OCI-LY7 (cell line): ENCODE measurements at regions not wholly inside any gene's neighbourhood (a gene's known extent, or its start where the extent isn't known, plus 50 kb on each side); places are given as distances from the start of the nearest gene placed in this dataset.

Experiments used
- BruUV-seq: library from RNA; stranded (reverse); fragments of 400-500 nt; replicated peaks from 2 replicates; lab custom pipeline; 2021; lab: Mats Ljungman, UMichigan
- CTCF ChIA-PET: fragments of 300-600 bp; sonication (Branson Sonifier 250); formaldehyde crosslinking; loops from one replicate; lab custom pipeline; 2022; ENCODE audit warnings: antibody characterized with exemption; ENCODE audit not compliant: unreplicated experiment; lab: Charles Lee
- POLR2A ChIA-PET: fragments of 300-600 bp; sonication (Branson Sonifier 250); formaldehyde crosslinking; loops from one replicate; lab custom pipeline; 2022; ENCODE audit warnings: antibody characterized with exemption; lab: Charles Lee
- DNase-seq: peaks from one replicate; pipeline ENCODE4 v3.0.0-alpha.2; 2015; ENCODE audit warnings: low spot score
- H2AFZ ChIP-seq: fragments of 200-600 bp; sonication (generic), shearing (Covaris generic); 2 replicates; pipeline ENCODE4 v1.6.1; 2014; ENCODE audit warnings: mild to moderate bottlenecking, antibody characterized with exemption, low read length, moderate library complexity
- H3K27ac ChIP-seq: fragments of 200-600 bp; sonication (generic); 2 replicates; pipeline ENCODE4 v1.5.1; 2014; ENCODE audit warnings: mixed run types, low read depth, mild to moderate bottlenecking, moderate library complexity, low read length, inconsistent platforms; ENCODE audit not compliant: poor library complexity, severe bottlenecking
- H3K36me3 ChIP-seq: fragments of 200-600 bp; sonication (generic); 2 replicates; pipeline ENCODE4 v1.6.1; 2014; ENCODE audit warnings: mild to moderate bottlenecking, antibody characterized with exemption, low read length, moderate library complexity, mixed read lengths; ENCODE audit not compliant: insufficient read depth
- H3K4me1 ChIP-seq: fragments of 200-600 bp; sonication (generic); 2 replicates; pipeline ENCODE4 v1.5.1; 2014; ENCODE audit warnings: mild to moderate bottlenecking, low read length; ENCODE audit not compliant: insufficient read depth, poor library complexity, severe bottlenecking
- H3K4me2 ChIP-seq: fragments of 200-600 bp; sonication (generic); 2 replicates; pipeline ENCODE4 v1.6.1; 2014; ENCODE audit warnings: mild to moderate bottlenecking, low read length
- H3K4me3 ChIP-seq: fragments of 200-600 bp; sonication (generic); 2 replicates; pipeline ENCODE4 v1.5.1; 2014; ENCODE audit warnings: mild to moderate bottlenecking, low read depth, low read length; ENCODE audit not compliant: poor library complexity, severe bottlenecking
- H3K79me2 ChIP-seq: fragments of 200-600 bp; sonication (generic); 2 replicates; pipeline ENCODE4 v1.6.1; 2016; ENCODE audit warnings: low read depth, mild to moderate bottlenecking, low read length, moderate library complexity, mixed read lengths; ENCODE audit not compliant: insufficient read depth
- H3K9me2 ChIP-seq: fragments of 200-600 bp; sonication (generic); 2 replicates; pipeline ENCODE4 v1.6.1; 2016; ENCODE audit warnings: mild to moderate bottlenecking, low read length, mixed read lengths; ENCODE audit not compliant: insufficient read depth
- H3K9me3 ChIP-seq: fragments of 200-600 bp; sonication (generic); 2 replicates; pipeline ENCODE4 v1.6.1; 2014; ENCODE audit warnings: mild to moderate bottlenecking, mixed run types, low read length, mixed read lengths
- H4K20me1 ChIP-seq: fragments of 200-600 bp; sonication (generic); 2 replicates; pipeline ENCODE4 v1.6.1; 2014; ENCODE audit warnings: mild to moderate bottlenecking, antibody characterized with exemption, low read length, moderate library complexity, mixed read lengths; ENCODE audit not compliant: insufficient read depth
- CTCF ChIP-seq: fragments of 200-600 bp; sonication (generic); conservative IDR thresholded peaks from 2 replicates; pipeline ENCODE4 v1.5.1; 2014; ENCODE audit warnings: mild to moderate bottlenecking, antibody characterized with exemption, low read length, moderate library complexity, mixed read lengths
- EZH2phosphoT487 ChIP-seq: fragments of 200-600 bp; sonication (generic); IDR thresholded peaks from 2 replicates; pipeline ENCODE4 v1.6.1; 2018; ENCODE audit warnings: low read depth, borderline replicate concordance, mild to moderate bottlenecking, mixed run types, antibody characterized with exemption, low read length, moderate library complexity, mixed read lengths
- intact Hi-C: fragments of 100-400 bp; cut with micrococcal nuclease; formaldehyde crosslinking; loops from one replicate; pipeline ENCODE4 v1.10.0; 2022; ENCODE audit not compliant: unreplicated experiment

- H3K4me3 ChIP-seq, result no peak overlapping the region
- no peaks in the 10 kb centered on the region for H4K20me1 ChIP-seq
- TF ChIP-seq EZH2phosphoT487 (no peak), CTCF (no peak)
- intact Hi-C loops, result no loop called here
- no peaks in the 10 kb centered on the region for H3K36me3 ChIP-seq
- no peaks in the 10 kb centered on the region for H3K9me3 ChIP-seq
- DNase-seq, result no peak
- no peak overlapping the region for H3K27ac ChIP-seq
- H3K4me1 ChIP-seq, result no peaks in the 10 kb centered on the region
- no peaks in the 10 kb centered on the region for H3K79me2 ChIP-seq
- no peaks in the 10 kb centered on the region for H3K9me2 ChIP-seq
- CTCF ChIA-PET, result no interaction called here
- no peak overlapping the region for H3K4me2 ChIP-seq
- no TSS peak for BruUV-seq
- POLR2A ChIA-PET, result interaction anchor here (0.7 kb wide), 1 partner anchor 9 kb away, joined by 3 read pairs; no protein-coding TSS in a partner anchor
- 0 out of 2 replicates have a peak overlapping the region, but pooled peaks have one; percentile 21 for H2AFZ ChIP-seq
Measured at GRCh38 chr4:159428975-159429692, 326.3 kb downstream of the RAPGEF2 start.

- no TSS peak for BruUV-seq
- Histone ChIP-seq H3K79me2 (no peaks in the 10 kb centered on the region), H3K4me1 (no peaks in the 10 kb centered on the region), H3K4me2 (no peak overlapping the region), H3K9me3 (no peaks in the 10 kb centered on the region), H3K36me3 (no peaks in the 10 kb centered on the region), H3K9me2 (no peaks in the 10 kb centered on the region), H2AFZ (0 out of 2 replicates have a peak overlapping the region, but pooled peaks have one; percentile 21), H3K27ac (no peak overlapping the region), H3K4me3 (no peak overlapping the region), H4K20me1 (no peaks in the 10 kb centered on the region)
- no peak for DNase-seq
- intact Hi-C loops, result no loop called here
- ChIA-PET CTCF (no interaction called here), POLR2A (interaction anchor here (0.7 kb wide), 1 partner anchor 10 kb away, joined by 3 read pairs; no protein-coding TSS in a partner anchor)
- TF ChIP-seq CTCF, result no peak
- no peak for TF ChIP-seq EZH2phosphoT487
Measured at GRCh38 chr4:159429693-159430035, 326.8 kb downstream of the RAPGEF2 start.

- no TSS peak for BruUV-seq
Measured at GRCh38 chr4:159430896-159431295, 328.0 kb downstream of the RAPGEF2 start.

More at GRCh38 chr4:159430896-159431295, 328.0 kb downstream of the RAPGEF2 start:
- Histone ChIP-seq H3K27ac (no peak overlapping the region), H3K79me2 (no peaks in the 10 kb centered on the region), H4K20me1 (no peaks in the 10 kb centered on the region), H3K4me2 (no peak overlapping the region), H3K4me1 (no peaks in the 10 kb centered on the region), H2AFZ (no peak overlapping the region), H3K9me3 (no peaks in the 10 kb centered on the region), H3K36me3 (no peaks in the 10 kb centered on the region), H3K4me3 (no peak overlapping the region), H3K9me2 (no peaks in the 10 kb centered on the region)
- ChIA-PET CTCF (interaction anchor here (0.7 kb wide), 1 partner anchor 66 kb away, joined by 3 read pairs; no protein-coding TSS in a partner anchor), POLR2A (interaction anchor here (0.6 to 1.4 kb wide), 3 partner anchors 32 to 42 kb away, joined by 3 to 4 read pairs (median 3); no protein-coding TSS in a partner anchor)
- TF ChIP-seq EZH2phosphoT487 (no peak), CTCF (no peak)
- DNase-seq, result no peak
- intact Hi-C loops, result no loop called here
